K562 (cell line): ENCODE measurements at regions not wholly inside any gene's neighbourhood (a gene's known extent, or its start where the extent isn't known, plus 50 kb on each side); places are given as distances from the start of the nearest gene placed in this dataset.

Experiments used
- BACH1 ChIP-seq: fragments of 200-800 bp; sonication (Bioruptor generic); IDR thresholded peaks from 2 replicates; pipeline ENCODE4 v1.6.1; 2016; ENCODE audit warnings: missing genetic modification characterization, missing compliant biosample characterization
- DDX20 ChIP-seq: fragments of 450-650 bp; IDR thresholded peaks from 2 replicates; pipeline ENCODE4 v1.6.1; 2016; ENCODE audit warnings: missing genetic modification characterization, low read depth, mild to moderate bottlenecking, missing compliant biosample characterization, moderate library complexity
- E2F3 ChIP-seq: fragments of 250-450 bp; sonication (Bioruptor Pico); IDR thresholded peaks from 2 replicates; pipeline ENCODE4 v1.4.0; 2020; ENCODE audit warnings: mild to moderate bottlenecking
- FOXO4 ChIP-seq: fragments of 450-650 bp; formaldehyde crosslinking; IDR thresholded peaks from 2 replicates; pipeline ENCODE4 v1.4.0; 2020; ENCODE audit warnings: mild to moderate bottlenecking, moderate library complexity
- IFI16 ChIP-seq: fragments of 250-450 bp; sonication (Bioruptor Pico); IDR thresholded peaks from 2 replicates; pipeline ENCODE4 v2.1.2; 2022; ENCODE audit warnings: mild to moderate bottlenecking, inconsistent platforms
- KDM2B ChIP-seq: fragments of 250-450 bp; sonication (Bioruptor Pico); IDR thresholded peaks from 2 replicates; pipeline ENCODE4 v1.8.0; 2021; ENCODE audit warnings: mild to moderate bottlenecking, moderate library complexity
- NR2C2 ChIP-seq, 2 experiments: fragments of 200-800 bp in 1 of 2; sonication (Bioruptor generic) in 1 of 2; sonication (generic) in 1 of 2; formaldehyde crosslinking in 1 of 2; IDR thresholded peaks; 2 replicates each; pipeline versions ENCODE4 v1.6.1 to v1.8.0; 2016 to 2022; ENCODE audit warnings: mild to moderate bottlenecking in 1 of 2, missing compliant biosample characterization in 1 of 2, missing genetic modification characterization in 1 of 2, missing genetic modification reagents in 1 of 2
- SP2 ChIP-seq: IDR thresholded peaks from 2 replicates; pipeline ENCODE4 v1.6.1; 2011; ENCODE audit warnings: mild to moderate bottlenecking, low read depth, low read length, moderate library complexity; ENCODE audit not compliant: poor library complexity, severe bottlenecking; ENCODE audit errors: extremely low read depth
- ZBTB40 ChIP-seq, 2 experiments: fragments of 450-650 bp in 1 of 2; sonication (generic) in 1 of 2; formaldehyde crosslinking in 1 of 2; IDR thresholded peaks; 2 replicates each; pipeline versions ENCODE4 v1.7.1 to v1.9.0; 2016 to 2022; ENCODE audit warnings: inconsistent platforms in 1 of 2, mild to moderate bottlenecking in 1 of 2, missing genetic modification reagents in 1 of 2
- ZNF140 ChIP-seq: fragments of 250-450 bp; sonication (Bioruptor Pico); IDR thresholded peaks from 2 replicates; pipeline ENCODE4 v1.8.0; 2021; ENCODE audit warnings: moderate library complexity, mild to moderate bottlenecking, inconsistent platforms
- ZNF639 ChIP-seq, 2 experiments: fragments of 200-800 bp in 1 of 2; sonication (Bioruptor generic) in 1 of 2; sonication (generic) in 1 of 2; formaldehyde crosslinking in 1 of 2; IDR thresholded peaks in 1 of 2; conservative IDR thresholded peaks in 1 of 2; 2 replicates each; pipeline versions ENCODE4 v1.5.0 to v1.6.1; 2016 to 2020; ENCODE audit warnings: missing compliant biosample characterization in 1 of 2, missing genetic modification characterization in 1 of 2, missing genetic modification reagents in 1 of 2
- ZNF707 ChIP-seq: fragments of 250-450 bp; sonication (Bioruptor Pico); conservative IDR thresholded peaks from 2 replicates; pipeline ENCODE4 v1.8.0; 2022; ENCODE audit warnings: inconsistent platforms, mild to moderate bottlenecking, moderate library complexity
- ZNF75A ChIP-seq: fragments of 450-650 bp; formaldehyde crosslinking; IDR thresholded peaks from 2 replicates; pipeline ENCODE4 v1.4.0; 2020; ENCODE audit warnings: mild to moderate bottlenecking

- TF ChIP-seq ZBTB40 (IDR thresholded peaks at IDR 0.05) (no peak), ZBTB40 (CRISPR knock-in tag; IDR thresholded peaks at IDR 0.05) (no peak), ZNF140 (no peak), ZNF707 (CRISPR knock-in tag) (no peak), SP2 (no peak), IFI16 (CRISPR knock-in tag) (no peak), KDM2B (CRISPR knock-in tag) (no peak), NR2C2 (CRISPR knock-in tag; IDR thresholded peaks at IDR 0.05) (no peak), NR2C2 (tag; IDR thresholded peaks at IDR 0.05) (no peak), E2F3 (CRISPR knock-in tag) (no peak), FOXO4 (CRISPR knock-in tag) (no peak), ZNF639 (CRISPR knock-in tag; conservative IDR thresholded peaks at IDR 0.05 in 1 of 2, IDR thresholded peaks at IDR 0.05 in 1 of 2) (no peak), DDX20 (tag) (no peak), ZNF75A (CRISPR knock-in tag) (no peak), BACH1 (tag) (no peak)
Observed at GRCh38 chr4:44965435-44966095, 239.2 kb upstream of the GNPDA2 start (continued).
